ENCODE measurements at regions not wholly inside any gene's neighbourhood (a gene's known extent, or its start where the extent isn't known, plus 50 kb on each side); places are given as distances from the start of the nearest gene placed in this dataset.
"Not testable (repeated sequence)": the region's sequence is repeated elsewhere in the genome, so short reads cannot be mapped to it uniquely, and the experiment has no call there.

- TF ChIP-seq ZNF710 (CRISPR knock-in tag; IDR thresholded peaks at IDR 0.05; ENCODE audit: borderline replicate concordance) = no peak
Observed at GRCh38 chr11:15685306-15685705, 570.6 kb downstream of the INSC start (continued).

DNA sequence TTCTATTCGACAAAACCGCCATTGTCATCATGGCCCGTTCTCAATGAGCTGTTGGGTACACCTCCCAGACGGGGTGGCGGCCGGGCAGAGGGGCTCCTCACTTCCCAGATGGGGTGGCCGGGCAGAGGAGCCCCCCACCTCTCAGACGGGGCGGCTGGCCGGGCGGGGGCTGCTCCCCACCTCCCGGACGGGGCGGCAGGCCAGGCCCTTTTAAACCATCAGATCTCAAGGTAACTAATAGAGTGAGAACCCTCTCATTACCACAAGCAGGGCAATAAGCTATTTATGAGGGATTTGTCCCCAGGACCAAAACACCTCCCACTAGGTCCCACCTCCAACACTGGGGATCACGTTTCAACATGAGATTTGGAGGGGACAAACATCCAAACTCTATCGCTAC, 571.5 kb downstream of the INSC start:
- H3K79me2 ChIP-seq (ENCODE audit: insufficient read depth, low read length); POLR2A ChIA-PET; H3K4me1 ChIP-seq (ENCODE audit: insufficient read depth, low read length); in situ Hi-C loops (cut with HindIII; ENCODE audit: extremely low pct_ligation_motif_present, low pct_unique_long_range_greater_than_20kb); intact Hi-C loops (cut with micrococcal nuclease; ENCODE audit: unreplicated experiment); H3K36me3 ChIP-seq (replicated peaks in 1 of 2; ENCODE audit: control insufficient read depth in 1 of 2, insufficient read depth in 2 of 2, low read length in 2 of 2); H3K4me2 ChIP-seq (ENCODE audit: low read depth, low read length); H3K27ac ChIP-seq (ENCODE audit: extremely low read length, insufficient read depth, low read length); FAIRE-seq; H3K4me3 ChIP-seq (replicated peaks in 1 of 3; ENCODE audit: insufficient read depth in 1 of 3, low read depth in 2 of 3, low read length in 3 of 3); CTCF ChIA-PET (ENCODE audit: low intra/inter-chr PET ratio, low total read pairs); DNase-seq (ENCODE audit: low spot score); H3K9ac ChIP-seq (ENCODE audit: insufficient read depth, low read depth, low read length); H2AFZ ChIP-seq (ENCODE audit: low read length); BruUV-seq (replicated peaks); H3K27me3 ChIP-seq (ENCODE audit: control insufficient read depth in 1 of 2, insufficient read depth in 2 of 2, low read length in 2 of 2); ATAC-seq; H3K9me3 ChIP-seq (ENCODE audit: low read length); H4K20me1 ChIP-seq (ENCODE audit: insufficient read depth, low read length): not testable (repeated sequence)
- 49% methylated on average over 12 of the region's 16 CpGs for WGBS (ENCODE audit: low lambda C conversion rate)

DNA sequence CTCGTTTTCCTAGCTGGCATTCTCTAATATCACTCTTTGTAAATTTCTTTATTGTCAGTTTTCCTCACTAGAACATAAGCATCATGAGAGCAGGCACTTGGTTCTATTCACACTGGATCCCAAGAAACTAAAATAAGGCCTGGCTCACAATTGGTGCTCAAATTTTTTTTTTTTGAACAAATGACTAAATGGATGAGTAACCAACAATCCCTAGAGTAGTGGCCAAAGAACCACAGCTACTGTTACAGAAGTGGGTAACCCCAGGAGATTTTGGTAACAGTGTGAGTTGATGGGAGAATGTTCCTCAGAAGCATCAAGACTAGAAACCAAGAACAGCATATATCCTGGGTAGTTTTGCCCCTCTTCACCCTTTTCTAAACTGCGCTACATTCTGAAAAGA, 572.6 kb downstream of the INSC start:
- POLR2A ChIA-PET = no interaction called here
- intact Hi-C loops (cut with micrococcal nuclease; ENCODE audit: unreplicated experiment) (no loop called here), in situ Hi-C loops (cut with HindIII; ENCODE audit: extremely low pct_ligation_motif_present, low pct_unique_long_range_greater_than_20kb) (no loop called here)
- Histone ChIP-seq H3K9me3 (ENCODE audit: low read length) (no peaks in the 10 kb centered on the region), H3K4me3 (replicated peaks in 1 of 3; ENCODE audit: insufficient read depth in 1 of 3, low read depth in 2 of 3, low read length in 3 of 3) (no peak overlapping the region), H3K9ac (ENCODE audit: insufficient read depth, low read depth, low read length) (no peak overlapping the region), H4K20me1 (ENCODE audit: insufficient read depth, low read length) (no peaks in the 10 kb centered on the region), H3K4me1 (ENCODE audit: insufficient read depth, low read length) (no peaks in the 10 kb centered on the region), H3K4me2 (ENCODE audit: low read depth, low read length) (no peak overlapping the region), H3K27ac (ENCODE audit: extremely low read length, insufficient read depth, low read length) (no peak overlapping the region), H3K27me3 (ENCODE audit: control insufficient read depth in 1 of 2, insufficient read depth in 2 of 2, low read length in 2 of 2) (no peaks in the 10 kb centered on the region), H3K36me3 (replicated peaks in 1 of 2; ENCODE audit: control insufficient read depth in 1 of 2, insufficient read depth in 2 of 2, low read length in 2 of 2) (no peaks in the 10 kb centered on the region), H3K79me2 (ENCODE audit: insufficient read depth, low read length) (no peaks in the 10 kb centered on the region), H2AFZ (ENCODE audit: low read length) (no peak overlapping the region)
- WGBS (ENCODE audit: low lambda C conversion rate) = 50% methylated on average over 2 of the region's 2 CpGs
- CTCF ChIA-PET (ENCODE audit: low intra/inter-chr PET ratio, low total read pairs) = no interaction called here
- TF ChIP-seq SIX4 (CRISPR knock-in tag; IDR thresholded peaks at IDR 0.05) = no peak
- TF ChIP-seq SOX5 (CRISPR knock-in tag; IDR thresholded peaks at IDR 0.05; ENCODE audit: borderline replicate concordance) = no peak
- TF ChIP-seq ZNF720 (CRISPR knock-in tag; IDR thresholded peaks at IDR 0.05) = no peak
- no peak for TF ChIP-seq HMG20B (CRISPR knock-in tag; conservative IDR thresholded peaks at IDR 0.05)
- TF ChIP-seq, protein P1, sequence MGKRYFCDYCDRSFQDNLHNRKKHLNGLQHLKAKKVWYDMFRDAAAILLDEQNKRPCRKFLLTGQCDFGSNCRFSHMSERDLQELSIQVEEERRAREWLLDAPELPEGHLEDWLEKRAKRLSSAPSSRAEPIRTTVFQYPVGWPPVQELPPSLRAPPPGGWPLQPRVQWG (CRISPR knock-in tag; IDR thresholded peaks at IDR 0.05; ENCODE audit: borderline replicate concordance, low read depth) = no peak
- TF ChIP-seq, protein P2, sequence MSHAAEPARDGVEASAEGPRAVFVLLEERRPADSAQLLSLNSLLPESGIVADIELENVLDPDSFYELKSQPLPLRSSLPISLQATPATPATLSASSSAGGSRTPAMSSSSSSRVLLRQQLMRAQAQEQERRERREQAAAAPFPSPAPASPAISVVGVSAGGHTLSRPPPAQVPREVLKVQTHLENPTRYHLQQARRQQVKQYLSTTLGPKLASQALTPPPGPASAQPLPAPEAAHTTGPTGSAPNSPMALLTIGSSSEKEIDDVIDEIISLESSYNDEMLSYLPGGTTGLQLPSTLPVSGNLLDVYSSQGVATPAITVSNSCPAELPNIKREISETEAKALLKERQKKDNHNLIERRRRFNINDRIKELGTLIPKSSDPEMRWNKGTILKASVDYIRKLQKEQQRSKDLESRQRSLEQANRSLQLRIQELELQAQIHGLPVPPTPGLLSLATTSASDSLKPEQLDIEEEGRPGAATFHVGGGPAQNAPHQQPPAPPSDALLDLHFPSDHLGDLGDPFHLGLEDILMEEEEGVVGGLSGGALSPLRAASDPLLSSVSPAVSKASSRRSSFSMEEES (CRISPR knock-in tag; IDR thresholded peaks at IDR 0.05) = no peak
- FAIRE-seq (no peak), DNase-seq (ENCODE audit: low spot score) (no peak), ATAC-seq (no peak)
- BruUV-seq (replicated peaks) = no TSS peak
